H1 (cell line): ENCODE measurements at regions not wholly inside any gene's neighbourhood (a gene's known extent, or its start where the extent isn't known, plus 50 kb on each side); places are given as distances from the start of the nearest gene placed in this dataset.
A peak's percentile ranks its signal among the peaks of the same experiment; 100 is the strongest.

Experiments used
- ATF3 ChIP-seq: IDR thresholded peaks from 2 replicates; pipeline ENCODE4 v1.6.1; 2011; ENCODE audit warnings: low read depth, mild to moderate bottlenecking, low read length; ENCODE audit not compliant: insufficient read depth
- CHD7 ChIP-seq: fragments of 300-600 bp; sonication (generic); IDR thresholded peaks from 2 replicates; pipeline ENCODE4 v1.7.1; 2012; ENCODE audit warnings: low read length, moderate library complexity, mild to moderate bottlenecking, inconsistent platforms; ENCODE audit not compliant: insufficient replicate concordance
- CREB1 ChIP-seq: IDR thresholded peaks from 2 replicates; pipeline ENCODE4 v1.6.1; 2012; ENCODE audit warnings: inconsistent platforms
- CTBP2 ChIP-seq: IDR thresholded peaks from 2 replicates; pipeline ENCODE4 v1.7.0; 2011; ENCODE audit warnings: borderline replicate concordance, mild to moderate bottlenecking, moderate library complexity, mixed read lengths, low read length; ENCODE audit not compliant: insufficient read depth, insufficient read length
- GTF2F1 ChIP-seq: IDR thresholded peaks from 2 replicates; pipeline ENCODE4 v1.6.1; 2012; ENCODE audit warnings: low read depth, low read length, improper control_type of control experiment, borderline replicate concordance
- MAFK ChIP-seq: IDR thresholded peaks from 2 replicates; pipeline ENCODE4 v1.6.1; 2012; ENCODE audit warnings: low read depth, mild to moderate bottlenecking, improper control_type of control experiment, low read length
- SIX5 ChIP-seq: IDR thresholded peaks from 2 replicates; pipeline ENCODE4 v1.6.1; 2011; ENCODE audit warnings: mild to moderate bottlenecking, low read depth, low read length
- SP1 ChIP-seq: IDR thresholded peaks from 2 replicates; pipeline ENCODE4 v1.6.1; 2011; ENCODE audit warnings: low read depth, low read length
- TEAD4 ChIP-seq: IDR thresholded peaks from 2 replicates; pipeline ENCODE4 v1.6.1; 2012; ENCODE audit warnings: low read depth, low read length, inconsistent platforms, mixed read lengths
- USF2 ChIP-seq: IDR thresholded peaks from 2 replicates; pipeline ENCODE4 v1.6.1; 2011; ENCODE audit warnings: low read length, improper control_type of control experiment
- YY1 ChIP-seq: IDR thresholded peaks from 2 replicates; pipeline ENCODE4 v1.6.1; 2011; ENCODE audit warnings: low read depth, mild to moderate bottlenecking, low read length

- TF ChIP-seq CHD7 (no peak), TEAD4 (no peak), YY1 (0 out of 2 replicates have a peak, but pooled peaks have one; percentile 15), CTBP2 (no peak), MAFK (no peak), USF2 (peak; percentile 76), ATF3 (0 out of 2 replicates have a peak, but pooled peaks have one; percentile 30), SP1 (peak; percentile 68), GTF2F1 (no peak), CREB1 (peak; percentile 65), SIX5 (peak; percentile 79)
These were observed 144.5 kb downstream of the CEBPB start (continued) for GRCh38 chr20:50335105-50335504.
